ENCODE measurements at regions not wholly inside any gene's neighbourhood (a gene's known extent, or its start where the extent isn't known, plus 50 kb on each side); places are given as distances from the start of the nearest gene placed in this dataset.

GRCh38 chr12:75892731-75893408 is 138.7 kb downstream of the PHLDA1 start (continued):
- no peak for TF ChIP-seq ZBTB49 (CRISPR knock-in tag; IDR thresholded peaks at IDR 0.05; ENCODE audit: borderline replicate concordance)
- no peak for TF ChIP-seq NR0B1 (IDR thresholded peaks at IDR 0.05; ENCODE audit: partially characterized antibody)
- TF ChIP-seq CEBPG (CRISPR knock-in tag; IDR thresholded peaks at IDR 0.05): no peak; the same call in 1 of the 2 replicates
- TF ChIP-seq CEBPG (tag; conservative IDR thresholded peaks at IDR 0.05 in 1 of 2, IDR thresholded peaks at IDR 0.05 in 1 of 2): peak; percentile 45 to 72; a peak in 3 of 4 replicates
- TF ChIP-seq ZHX1 (conservative IDR thresholded peaks at IDR 0.05; ENCODE audit: low read length): no peak
- TF ChIP-seq TFAM (CRISPR knock-in tag; conservative IDR thresholded peaks at IDR 0.05): no peak
- no peak for TF ChIP-seq ZNF699 (CRISPR knock-in tag; IDR thresholded peaks at IDR 0.05; ENCODE audit: insufficient replicate concordance)
- TF ChIP-seq ZNF717 (CRISPR knock-in tag; IDR thresholded peaks at IDR 0.05): no peak
- no peak for TF ChIP-seq ZNF512 (tag; IDR thresholded peaks at IDR 0.05)
- no peak for TF ChIP-seq XRCC4 (IDR thresholded peaks at IDR 0.05; ENCODE audit: extremely low read depth, insufficient read depth, insufficient read length)
- peak; percentile 77 for TF ChIP-seq CXXC5 (CRISPR knock-in tag; IDR thresholded peaks at IDR 0.05)
- TF ChIP-seq GTF3C2 (IDR thresholded peaks at IDR 0.05; ENCODE audit: borderline replicate concordance, extremely low read depth, insufficient read length): no peak
- no peak for TF ChIP-seq FUS (optimal IDR thresholded peaks at IDR 0.05; ENCODE audit: low read depth, low read length)
- no peak for TF ChIP-seq PHF8 (IDR thresholded peaks at IDR 0.05; ENCODE audit: borderline replicate concordance, low read length)
- no peak for TF ChIP-seq ETS2 (tag; IDR thresholded peaks at IDR 0.05; ENCODE audit: borderline replicate concordance, poor library complexity, severe bottlenecking)
